GM18907 (cell line): ENCODE measurements at regions not wholly inside any gene's neighbourhood (a gene's known extent, or its start where the extent isn't known, plus 50 kb on each side); places are given as distances from the start of the nearest gene placed in this dataset.

ENCODE experiments used
- ATAC-seq: cut with Tn5 transposase; IDR thresholded peaks from one replicate; pipeline ENCODE4 v1.9.1; 2021; ENCODE audit warnings: mild to moderate bottlenecking, moderate library complexity; ENCODE audit not compliant: unreplicated experiment

DNA sequence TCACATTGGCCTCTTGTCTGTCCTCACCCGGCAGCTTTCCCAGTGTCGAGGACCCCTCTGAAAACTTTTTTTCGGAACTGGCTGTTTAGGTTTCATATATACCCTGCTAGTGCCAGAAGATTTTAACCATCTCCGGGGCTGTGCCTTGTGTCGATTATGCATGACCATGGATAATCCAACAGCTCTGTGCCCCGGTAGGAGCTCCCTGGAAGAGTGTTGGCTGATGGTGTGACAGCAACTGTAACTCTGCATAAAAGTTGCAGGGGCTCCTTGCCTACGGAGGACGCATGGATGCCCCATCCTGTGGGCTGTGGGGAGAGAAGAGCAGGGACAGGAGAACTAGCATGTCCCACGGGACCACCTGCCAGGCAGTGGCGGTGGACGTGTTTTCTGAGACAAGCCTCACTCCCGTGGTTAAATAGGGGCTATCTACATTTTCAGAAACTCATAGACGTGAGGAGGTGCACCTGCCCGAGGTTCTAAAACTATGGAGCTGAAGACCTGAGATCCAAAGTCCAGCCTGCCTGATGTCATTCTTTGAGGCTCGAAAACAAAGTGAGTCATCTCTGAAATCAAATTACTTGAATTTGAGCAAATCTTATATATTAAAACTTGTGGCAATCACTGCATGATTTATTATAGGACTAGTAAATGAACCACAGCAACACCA is 437.2 kb upstream of the HS6ST1 start:
- ATAC-seq = no peak

- no peak for ATAC-seq
These were observed 437.7 kb upstream of the HS6ST1 start for GRCh38 chr2:128756365-128756717.

DNA sequence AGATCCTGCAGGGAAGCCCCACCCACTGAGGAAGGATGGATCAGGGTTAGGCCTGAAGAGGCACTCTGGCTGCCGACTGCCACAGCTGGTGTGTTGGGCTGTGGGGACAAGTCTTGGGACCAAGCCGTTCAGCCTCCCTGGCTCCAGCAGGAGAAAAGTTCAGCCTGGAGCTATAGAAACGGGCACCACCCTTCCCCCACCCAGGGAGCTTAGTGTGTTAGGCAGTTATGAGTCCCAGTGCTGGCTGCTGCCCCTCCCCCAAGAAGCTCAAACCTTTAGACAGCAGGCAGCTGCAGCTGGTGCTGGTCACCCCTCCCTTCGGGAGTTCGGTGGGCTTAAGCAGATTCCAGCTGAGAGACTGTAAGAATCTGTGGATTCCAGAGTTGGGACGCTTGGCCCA is 447.1 kb upstream of the HS6ST1 start:
- no peak for ATAC-seq

DNA sequence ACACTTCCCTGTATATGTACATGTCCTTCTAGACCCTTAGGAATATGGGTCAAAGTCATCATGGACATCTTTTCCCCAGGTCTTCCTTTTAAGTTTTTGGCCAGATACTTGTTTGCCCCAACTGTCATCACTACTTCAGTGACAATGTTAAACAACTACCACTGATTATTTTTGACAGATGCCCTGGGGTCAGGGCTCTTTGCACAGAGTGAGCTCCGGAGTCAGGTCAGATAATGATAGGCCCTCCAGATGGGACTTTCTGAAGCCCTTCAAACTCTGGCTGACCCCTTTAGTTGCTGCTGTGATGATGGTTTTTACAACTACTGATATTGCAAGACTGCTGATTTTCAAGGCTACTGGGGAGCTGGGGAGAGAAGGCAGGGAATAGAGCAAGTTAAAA is 449.4 kb upstream of the HS6ST1 start:
- no peak for ATAC-seq

GRCh38 chr2:128769457-128770142 is 450.9 kb upstream of the HS6ST1 start:
- no peak for ATAC-seq

DNA sequence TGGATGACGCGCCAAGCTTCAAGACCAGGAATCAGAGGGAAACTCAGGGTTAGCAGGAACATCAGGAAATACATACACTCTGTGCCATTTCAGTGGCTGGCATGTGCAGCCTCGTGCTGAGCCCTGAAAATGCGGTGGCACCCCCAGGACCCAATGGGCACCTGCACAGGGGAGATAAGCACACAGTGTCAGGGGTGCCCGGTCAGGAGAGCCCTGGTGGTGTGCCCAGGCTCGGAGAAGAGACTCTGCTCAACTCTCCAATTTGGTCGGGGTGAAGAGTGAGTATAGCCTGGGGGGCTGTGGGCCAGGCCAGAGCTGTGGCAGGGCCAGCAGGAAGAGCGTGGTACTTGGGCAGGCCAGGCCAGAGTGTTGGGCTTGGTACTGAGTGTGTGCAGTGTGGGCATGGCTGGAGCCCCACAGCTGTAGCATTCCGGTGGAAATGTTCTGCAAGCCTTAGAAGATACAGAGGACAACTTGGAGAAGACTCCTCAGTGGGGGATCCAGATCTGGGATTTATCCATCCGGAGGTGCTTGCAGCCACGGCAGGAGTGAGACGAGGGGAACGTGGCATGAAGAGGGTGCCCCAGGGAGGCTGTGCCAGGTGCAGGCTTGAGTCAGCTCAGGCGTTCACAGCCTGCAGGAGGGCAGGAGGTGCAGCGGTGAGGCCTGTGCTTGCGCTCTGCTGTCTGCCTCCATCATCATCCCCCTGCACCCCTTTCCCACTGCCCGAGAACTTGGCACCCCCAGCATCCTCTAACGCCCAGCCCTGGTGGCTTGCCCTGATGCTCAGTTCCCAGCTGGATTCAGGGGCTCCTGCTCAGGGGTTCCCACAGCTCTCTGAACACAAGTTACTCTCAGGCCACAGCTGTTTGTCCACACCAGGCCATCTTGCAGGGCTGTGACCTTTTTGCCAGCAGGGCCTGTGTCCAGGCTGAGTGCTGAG is 451.7 kb upstream of the HS6ST1 start:
- no peak for ATAC-seq

DNA sequence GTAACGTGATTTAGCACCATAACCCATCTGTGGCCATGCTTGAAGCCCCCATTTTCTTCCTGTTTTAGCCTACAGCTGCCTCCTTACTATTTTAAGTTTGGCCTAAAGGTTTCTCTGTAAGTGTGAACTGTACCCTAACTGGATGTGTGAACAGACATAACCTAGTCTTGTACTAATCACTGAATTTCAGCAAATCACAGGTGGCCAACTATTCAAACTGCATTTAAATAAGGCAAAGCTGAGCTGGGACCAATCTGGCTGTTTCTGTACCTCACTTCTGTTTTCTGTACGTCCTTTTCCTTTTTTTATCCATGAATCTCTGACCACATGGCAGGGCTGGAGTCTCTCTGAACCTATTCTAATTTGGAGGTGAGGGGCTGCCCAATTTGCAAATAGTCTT is 452.7 kb upstream of the HS6ST1 start:
- no peak for ATAC-seq

DNA sequence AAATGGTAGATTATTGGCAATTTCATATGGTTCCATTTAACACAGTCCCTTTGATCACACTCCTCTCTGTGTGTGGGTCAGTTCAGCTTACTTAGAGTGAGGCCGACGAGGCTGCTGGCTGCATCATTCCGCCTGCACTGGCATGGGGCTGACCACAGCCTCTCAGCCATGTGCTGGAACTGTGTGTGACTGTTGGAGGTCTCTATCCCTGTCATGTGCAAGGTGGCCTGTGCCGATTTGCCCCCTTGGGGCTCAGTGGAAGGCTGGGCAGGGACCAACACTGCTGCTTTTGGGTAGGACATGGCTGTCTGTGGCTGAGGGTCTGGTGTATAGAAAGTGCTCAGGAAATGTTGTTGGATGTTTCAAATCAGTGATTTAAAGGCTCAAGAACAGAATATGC is 454.0 kb upstream of the HS6ST1 start:
- no peak for ATAC-seq

- ATAC-seq = no peak
These were observed 455.1 kb upstream of the HS6ST1 start for GRCh38 chr2:128773641-128774319.

GRCh38 chr2:128774320-128775216 is 455.9 kb upstream of the HS6ST1 start:
- no peak for ATAC-seq

- no peak for ATAC-seq
These were observed 456.7 kb upstream of the HS6ST1 start for GRCh38 chr2:128775217-128775913.

GRCh38 chr2:128775914-128776285 is 457.2 kb upstream of the HS6ST1 start:
- ATAC-seq = no peak

DNA sequence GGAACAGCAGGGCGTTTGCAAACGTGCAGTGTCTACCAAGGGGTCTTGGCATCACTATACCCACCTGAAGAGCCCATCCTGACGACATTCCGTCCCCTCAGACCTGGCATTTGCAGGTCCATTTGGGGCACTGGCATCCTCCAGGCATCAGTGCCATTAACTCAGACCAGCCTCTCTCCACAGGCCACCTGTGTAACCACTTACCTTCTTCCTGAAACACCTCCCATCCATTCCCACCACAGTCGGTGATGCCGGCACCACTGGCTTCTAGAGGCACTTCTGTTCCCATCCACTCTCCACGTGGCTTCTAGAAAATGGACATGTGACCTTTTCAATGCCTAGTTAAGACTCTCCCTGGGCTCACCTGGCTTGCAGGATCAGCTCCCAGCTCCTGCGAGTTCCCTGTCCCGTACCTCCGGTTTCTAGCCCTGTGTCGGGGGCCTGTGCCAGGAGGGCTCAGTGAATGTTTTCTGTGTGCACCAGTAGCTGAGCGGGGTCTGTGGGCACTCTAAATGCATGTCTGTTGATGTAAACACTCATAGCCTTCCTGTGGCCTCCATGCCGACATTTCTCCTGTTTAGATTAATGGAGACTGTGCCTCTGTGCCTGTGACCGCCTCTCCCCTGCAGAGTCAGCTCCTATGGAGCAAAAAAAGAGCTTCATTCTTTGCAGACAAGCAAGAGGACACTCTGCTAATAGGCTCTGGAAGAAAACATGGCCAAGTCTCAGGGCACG is 458.0 kb upstream of the HS6ST1 start:
- no peak for ATAC-seq

GRCh38 chr2:128777196-128778035 is 458.7 kb upstream of the HS6ST1 start:
- no peak for ATAC-seq

- no peak for ATAC-seq
These were observed 460.2 kb upstream of the HS6ST1 start for GRCh38 chr2:128778843-128779242.

- ATAC-seq = no peak
These were observed 460.8 kb upstream of the HS6ST1 start for GRCh38 chr2:128779301-128780095.

- ATAC-seq = no peak
These were observed 461.9 kb upstream of the HS6ST1 start for GRCh38 chr2:128780434-128781080.
